WTC11 (cell line): ENCODE measurements at regions not wholly inside any gene's neighbourhood (a gene's known extent, or its start where the extent isn't known, plus 50 kb on each side); places are given as distances from the start of the nearest gene placed in this dataset.

Source experiments
- CREM ChIP-seq: sonication (generic); formaldehyde crosslinking; IDR thresholded peaks from 2 replicates; pipeline ENCODE4 v1.8.1; 2022; ENCODE audit warnings: mild to moderate bottlenecking, missing genetic modification reagents, moderate library complexity
- FOXJ3 ChIP-seq: sonication (generic); formaldehyde crosslinking; IDR thresholded peaks from 2 replicates; pipeline ENCODE4 v1.9.0; 2021; ENCODE audit warnings: missing genetic modification reagents, mild to moderate bottlenecking, borderline replicate concordance
- JAZF1 ChIP-seq: fragments of 250-450 bp; sonication (Bioruptor Pico); IDR thresholded peaks from 2 replicates; pipeline ENCODE4 v1.9.0; 2021; ENCODE audit warnings: moderate library complexity, mild to moderate bottlenecking, inconsistent platforms
- NR2C2 ChIP-seq: sonication (generic); formaldehyde crosslinking; IDR thresholded peaks from 2 replicates; pipeline ENCODE4 v1.8.0; 2022; ENCODE audit warnings: mild to moderate bottlenecking, missing genetic modification reagents
- SMAD3 ChIP-seq: sonication (generic); formaldehyde crosslinking; IDR thresholded peaks from 2 replicates; pipeline ENCODE4 v1.8.0; 2022; ENCODE audit warnings: missing genetic modification reagents, mild to moderate bottlenecking, borderline replicate concordance
- TEAD4 ChIP-seq: sonication (generic); formaldehyde crosslinking; IDR thresholded peaks from 2 replicates; pipeline ENCODE4 v1.8.0; 2022; ENCODE audit warnings: mild to moderate bottlenecking, missing genetic modification reagents
- TF ChIP-seq, protein P1 (sequence below): fragments of 200-600 bp; IDR thresholded peaks from 2 replicates; pipeline ENCODE4 v1.8.0; 2022; ENCODE audit warnings: antibody characterized with exemption

DNA sequence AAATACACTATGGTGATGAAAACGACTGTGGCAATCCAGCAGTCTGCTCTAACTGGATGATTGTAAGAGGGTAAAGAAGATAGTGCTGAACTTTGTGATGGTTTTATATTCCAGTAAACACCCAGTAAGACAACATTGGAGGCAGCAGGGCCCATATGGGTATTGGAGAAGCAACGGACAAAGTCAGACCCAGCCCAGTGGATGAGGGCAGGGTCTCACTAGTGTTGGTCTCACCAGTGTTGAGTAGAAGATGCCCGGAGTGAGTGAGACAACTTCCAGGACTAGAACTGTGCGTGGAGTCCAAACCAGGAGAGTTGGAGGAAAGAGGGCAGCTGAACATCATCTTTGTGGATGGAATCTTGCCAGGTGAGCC lies 71.9 kb upstream of the CELF4 start:
- TF ChIP-seq SMAD3 (CRISPR knock-in tag), result no peak
- no peak for TF ChIP-seq TEAD4 (CRISPR knock-in tag)
- no peak for TF ChIP-seq JAZF1 (CRISPR knock-in tag)
- TF ChIP-seq, protein P1, sequence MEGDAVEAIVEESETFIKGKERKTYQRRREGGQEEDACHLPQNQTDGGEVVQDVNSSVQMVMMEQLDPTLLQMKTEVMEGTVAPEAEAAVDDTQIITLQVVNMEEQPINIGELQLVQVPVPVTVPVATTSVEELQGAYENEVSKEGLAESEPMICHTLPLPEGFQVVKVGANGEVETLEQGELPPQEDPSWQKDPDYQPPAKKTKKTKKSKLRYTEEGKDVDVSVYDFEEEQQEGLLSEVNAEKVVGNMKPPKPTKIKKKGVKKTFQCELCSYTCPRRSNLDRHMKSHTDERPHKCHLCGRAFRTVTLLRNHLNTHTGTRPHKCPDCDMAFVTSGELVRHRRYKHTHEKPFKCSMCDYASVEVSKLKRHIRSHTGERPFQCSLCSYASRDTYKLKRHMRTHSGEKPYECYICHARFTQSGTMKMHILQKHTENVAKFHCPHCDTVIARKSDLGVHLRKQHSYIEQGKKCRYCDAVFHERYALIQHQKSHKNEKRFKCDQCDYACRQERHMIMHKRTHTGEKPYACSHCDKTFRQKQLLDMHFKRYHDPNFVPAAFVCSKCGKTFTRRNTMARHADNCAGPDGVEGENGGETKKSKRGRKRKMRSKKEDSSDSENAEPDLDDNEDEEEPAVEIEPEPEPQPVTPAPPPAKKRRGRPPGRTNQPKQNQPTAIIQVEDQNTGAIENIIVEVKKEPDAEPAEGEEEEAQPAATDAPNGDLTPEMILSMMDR, result no peak
- no peak for TF ChIP-seq NR2C2
- TF ChIP-seq CREM (CRISPR knock-in tag), result no peak
- no peak for TF ChIP-seq FOXJ3 (CRISPR knock-in tag)
